ENCODE measurements at regions not wholly inside any gene's neighbourhood (a gene's known extent, or its start where the extent isn't known, plus 50 kb on each side); places are given as distances from the start of the nearest gene placed in this dataset.

DNA sequence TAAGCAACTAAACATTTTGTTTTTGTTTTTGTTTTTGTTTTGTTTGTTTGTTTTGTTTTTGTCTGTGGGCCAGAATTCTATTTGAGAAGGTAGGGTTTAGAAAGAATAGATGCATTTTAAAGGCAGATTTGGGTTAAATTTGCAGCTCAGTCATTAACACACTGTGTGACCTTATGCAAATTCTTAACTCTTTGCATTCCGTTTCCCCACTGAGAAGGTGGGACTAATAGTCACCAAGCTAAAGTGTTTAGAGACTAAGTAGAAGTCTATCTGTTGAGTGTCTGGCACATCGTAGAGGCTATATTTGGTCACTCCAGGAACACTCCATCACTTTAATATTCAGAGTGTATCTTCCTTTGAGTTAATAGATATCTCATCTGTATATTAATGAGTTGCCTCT is 87.1 kb downstream of the CCNA1 start:
- no peak for TF ChIP-seq POLR2A (IDR thresholded peaks at IDR 0.05)
- TF ChIP-seq, protein P1, sequence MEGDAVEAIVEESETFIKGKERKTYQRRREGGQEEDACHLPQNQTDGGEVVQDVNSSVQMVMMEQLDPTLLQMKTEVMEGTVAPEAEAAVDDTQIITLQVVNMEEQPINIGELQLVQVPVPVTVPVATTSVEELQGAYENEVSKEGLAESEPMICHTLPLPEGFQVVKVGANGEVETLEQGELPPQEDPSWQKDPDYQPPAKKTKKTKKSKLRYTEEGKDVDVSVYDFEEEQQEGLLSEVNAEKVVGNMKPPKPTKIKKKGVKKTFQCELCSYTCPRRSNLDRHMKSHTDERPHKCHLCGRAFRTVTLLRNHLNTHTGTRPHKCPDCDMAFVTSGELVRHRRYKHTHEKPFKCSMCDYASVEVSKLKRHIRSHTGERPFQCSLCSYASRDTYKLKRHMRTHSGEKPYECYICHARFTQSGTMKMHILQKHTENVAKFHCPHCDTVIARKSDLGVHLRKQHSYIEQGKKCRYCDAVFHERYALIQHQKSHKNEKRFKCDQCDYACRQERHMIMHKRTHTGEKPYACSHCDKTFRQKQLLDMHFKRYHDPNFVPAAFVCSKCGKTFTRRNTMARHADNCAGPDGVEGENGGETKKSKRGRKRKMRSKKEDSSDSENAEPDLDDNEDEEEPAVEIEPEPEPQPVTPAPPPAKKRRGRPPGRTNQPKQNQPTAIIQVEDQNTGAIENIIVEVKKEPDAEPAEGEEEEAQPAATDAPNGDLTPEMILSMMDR (IDR thresholded peaks at IDR 0.05): no peak
- TF ChIP-seq POLR2AphosphoS5 (IDR thresholded peaks at IDR 0.05): no peak
